ENCODE measurements at regions not wholly inside any gene's neighbourhood (a gene's known extent, or its start where the extent isn't known, plus 50 kb on each side); places are given as distances from the start of the nearest gene placed in this dataset.

DNA sequence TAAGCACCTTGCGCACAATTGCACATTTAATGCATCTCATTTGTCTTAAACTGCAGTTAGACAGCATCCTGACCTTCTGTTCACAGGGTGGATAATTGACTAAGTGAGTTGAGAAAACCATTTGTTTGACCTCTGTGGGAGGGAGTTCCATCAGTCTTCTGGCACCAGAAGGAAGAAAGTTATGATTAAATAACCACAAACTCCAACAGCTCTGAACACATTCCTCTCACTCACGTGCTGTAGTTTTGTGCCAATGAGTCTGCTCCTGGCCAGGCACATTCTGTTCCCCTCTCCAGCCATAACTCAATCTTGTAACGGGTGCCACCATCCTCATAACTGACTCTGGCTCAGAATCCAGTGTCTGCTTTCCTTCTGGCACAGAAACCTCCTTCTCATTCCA is 817.2 kb downstream of the SLITRK1 start:
- no peak overlapping the region for H3K9ac ChIP-seq (ENCODE audit: low read depth in 2 of 2, low read length in 2 of 2)
- H3K4me3 ChIP-seq = no peak overlapping the region
- H3K9me3 ChIP-seq = peaks cover 4% of the 10 kb centered on the region
- no peak for DNase-seq
- H3K4me1 ChIP-seq = no peaks in the 10 kb centered on the region
- no peaks in the 10 kb centered on the region for H3K27me3 ChIP-seq
- TF ChIP-seq, protein P1, sequence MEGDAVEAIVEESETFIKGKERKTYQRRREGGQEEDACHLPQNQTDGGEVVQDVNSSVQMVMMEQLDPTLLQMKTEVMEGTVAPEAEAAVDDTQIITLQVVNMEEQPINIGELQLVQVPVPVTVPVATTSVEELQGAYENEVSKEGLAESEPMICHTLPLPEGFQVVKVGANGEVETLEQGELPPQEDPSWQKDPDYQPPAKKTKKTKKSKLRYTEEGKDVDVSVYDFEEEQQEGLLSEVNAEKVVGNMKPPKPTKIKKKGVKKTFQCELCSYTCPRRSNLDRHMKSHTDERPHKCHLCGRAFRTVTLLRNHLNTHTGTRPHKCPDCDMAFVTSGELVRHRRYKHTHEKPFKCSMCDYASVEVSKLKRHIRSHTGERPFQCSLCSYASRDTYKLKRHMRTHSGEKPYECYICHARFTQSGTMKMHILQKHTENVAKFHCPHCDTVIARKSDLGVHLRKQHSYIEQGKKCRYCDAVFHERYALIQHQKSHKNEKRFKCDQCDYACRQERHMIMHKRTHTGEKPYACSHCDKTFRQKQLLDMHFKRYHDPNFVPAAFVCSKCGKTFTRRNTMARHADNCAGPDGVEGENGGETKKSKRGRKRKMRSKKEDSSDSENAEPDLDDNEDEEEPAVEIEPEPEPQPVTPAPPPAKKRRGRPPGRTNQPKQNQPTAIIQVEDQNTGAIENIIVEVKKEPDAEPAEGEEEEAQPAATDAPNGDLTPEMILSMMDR (IDR thresholded peaks at IDR 0.05) = no peak
- H3K27ac ChIP-seq = no peak overlapping the region
- intact Hi-C loops (cut with DNase I) = no loop called here
- H3K36me3 ChIP-seq = no peaks in the 10 kb centered on the region

DNA sequence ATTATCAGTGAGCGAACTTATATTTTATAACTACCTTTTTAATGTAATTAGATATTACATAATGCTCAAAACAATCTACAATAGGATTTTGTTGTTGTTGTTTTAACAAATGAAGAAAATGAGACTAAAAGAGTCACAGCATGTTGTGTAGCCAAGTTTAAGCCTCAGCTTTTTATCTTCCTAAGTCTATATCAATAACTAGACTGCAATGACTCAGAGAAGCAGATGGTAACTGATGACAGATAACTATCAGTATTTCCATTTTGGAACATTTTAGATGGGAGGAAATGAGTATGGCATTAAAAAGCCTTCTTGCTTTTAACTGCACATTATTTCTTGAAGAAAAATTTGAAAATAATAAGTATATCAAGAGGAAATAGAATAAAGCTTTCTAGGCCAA is 825.2 kb downstream of the SLITRK1 start:
- Histone ChIP-seq H3K4me3 (no peak overlapping the region), H3K36me3 (no peaks in the 10 kb centered on the region), H3K9me3 (no peaks in the 10 kb centered on the region), H3K27me3 (no peaks in the 10 kb centered on the region), H3K9ac (ENCODE audit: low read depth in 2 of 2, low read length in 2 of 2) (no peak overlapping the region), H3K4me1 (no peaks in the 10 kb centered on the region), H3K27ac (no peak overlapping the region)
- TF ChIP-seq, protein P1 (IDR thresholded peaks at IDR 0.05) = no peak
- DNase-seq = no peak
- intact Hi-C loops (cut with DNase I) = no loop called here

DNA sequence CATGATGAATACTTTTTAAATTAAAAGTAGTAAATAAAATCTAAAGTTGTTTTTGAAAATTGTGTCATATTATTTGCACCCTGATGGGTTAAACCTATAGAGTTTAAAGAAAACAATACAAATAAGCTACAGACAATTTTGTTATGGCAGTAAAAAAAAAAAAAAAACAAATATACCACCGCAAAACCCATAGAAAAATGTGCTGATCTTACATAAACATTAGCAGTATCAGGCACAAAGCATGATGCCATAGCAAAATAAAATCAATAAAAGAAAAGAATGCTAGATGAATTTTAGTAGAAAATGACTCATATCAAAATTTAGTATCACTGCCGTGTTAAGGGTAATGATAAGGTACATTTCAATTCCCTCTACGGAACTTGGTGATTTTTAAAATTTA is 826.0 kb downstream of the SLITRK1 start:
- Histone ChIP-seq H3K4me1 (no peaks in the 10 kb centered on the region), H3K9ac (ENCODE audit: low read depth in 2 of 2, low read length in 2 of 2) (no peak overlapping the region), H3K9me3 (no peaks in the 10 kb centered on the region), H3K27me3 (no peaks in the 10 kb centered on the region), H3K4me3 (no peak overlapping the region), H3K36me3 (no peaks in the 10 kb centered on the region), H3K27ac (no peak overlapping the region)
- no peak for DNase-seq
- TF ChIP-seq, protein P1 (IDR thresholded peaks at IDR 0.05) = no peak
- intact Hi-C loops (cut with DNase I) = no loop called here

GRCh38 chr13:83048419-83048818 is 833.9 kb downstream of the SLITRK1 start:
- no peak overlapping the region for H3K27ac ChIP-seq
- H3K9me3 ChIP-seq = no peaks in the 10 kb centered on the region
- TF ChIP-seq, protein P1 (IDR thresholded peaks at IDR 0.05) = no peak
- DNase-seq = no peak
- H3K4me3 ChIP-seq = no peak overlapping the region
- H3K27me3 ChIP-seq = no peaks in the 10 kb centered on the region
- H3K4me1 ChIP-seq = no peaks in the 10 kb centered on the region
- H3K9ac ChIP-seq (ENCODE audit: low read depth in 2 of 2, low read length in 2 of 2) = no peak overlapping the region
- intact Hi-C loops (cut with DNase I) = no loop called here
- no peaks in the 10 kb centered on the region for H3K36me3 ChIP-seq

DNA sequence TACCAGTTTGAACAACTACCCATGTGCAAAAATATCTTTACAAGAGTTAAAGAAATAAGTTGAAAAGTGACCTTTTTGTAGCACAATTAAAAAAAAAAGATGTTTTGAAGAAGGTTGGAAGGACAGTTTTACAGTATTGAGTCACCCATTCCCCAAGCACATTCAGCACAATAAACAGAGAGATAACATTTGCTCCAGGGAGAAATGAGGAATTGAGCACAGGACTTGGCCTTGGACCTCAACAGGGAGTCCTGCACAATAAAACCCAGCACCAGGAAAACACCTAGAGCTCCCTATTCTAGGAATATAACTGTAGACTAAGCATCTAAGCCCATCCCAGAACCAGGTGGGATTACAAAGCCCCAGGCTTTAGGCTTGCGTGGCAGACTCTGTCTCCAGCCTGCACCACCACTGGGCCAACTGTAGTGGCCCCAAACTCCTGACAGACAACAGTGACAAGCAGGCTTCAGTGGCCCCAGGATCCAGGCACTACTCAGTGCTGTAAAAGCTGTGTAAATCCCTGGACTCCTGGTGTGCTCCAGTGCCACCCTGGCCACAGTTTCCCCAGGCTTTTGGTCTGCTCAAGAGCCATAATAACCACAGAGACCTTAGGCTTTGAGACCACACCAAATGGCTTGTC is 857.2 kb downstream of the SLITRK1 start:
- H3K36me3 ChIP-seq = no peaks in the 10 kb centered on the region
- H3K27ac ChIP-seq = no peak overlapping the region
- intact Hi-C loops (cut with DNase I) = no loop called here
- no peak for DNase-seq
- H3K27me3 ChIP-seq = no peaks in the 10 kb centered on the region
- TF ChIP-seq, protein P1 (IDR thresholded peaks at IDR 0.05) = no peak
- no peak overlapping the region for H3K9ac ChIP-seq (ENCODE audit: low read depth in 2 of 2, low read length in 2 of 2)
- no peaks in the 10 kb centered on the region for H3K4me1 ChIP-seq
- no peaks in the 10 kb centered on the region for H3K9me3 ChIP-seq
- H3K4me3 ChIP-seq = no peak overlapping the region

Measured in colonic mucosa (tissue), 4 donors.